A673 (cell line): ENCODE measurements at regions not wholly inside any gene's neighbourhood (a gene's known extent, or its start where the extent isn't known, plus 50 kb on each side); places are given as distances from the start of the nearest gene placed in this dataset.

ENCODE experiments used
- CTCF ChIP-seq: fragments of 300-800, 200-600 bp; sonication (generic); conservative IDR thresholded peaks from 2 replicates; pipeline ENCODE4 v1.5.1; 2017; ENCODE audit warnings: low read depth, mild to moderate bottlenecking, antibody characterized with exemption, low read length, moderate library complexity, mixed read lengths
- EZH2 ChIP-seq: fragments of 200-600 bp; sonication (generic); IDR thresholded peaks from 2 replicates; pipeline ENCODE4 v1.6.1; 2017; ENCODE audit warnings: borderline replicate concordance, low read depth, mild to moderate bottlenecking, mixed read lengths, antibody characterized with exemption, low read length; ENCODE audit not compliant: poor library complexity, severe bottlenecking

GRCh38 chr2:56055405-56055804, 128.4 kb upstream of the CCDC85A start:
- TF ChIP-seq CTCF (no peak), EZH2 (no peak)
